GM18520 (cell line): ENCODE measurements at regions not wholly inside any gene's neighbourhood (a gene's known extent, or its start where the extent isn't known, plus 50 kb on each side); places are given as distances from the start of the nearest gene placed in this dataset.
"Not testable (repeated sequence)": the region's sequence is repeated elsewhere in the genome, so short reads cannot be mapped to it uniquely, and the experiment has no call there.

Experiments
- ATAC-seq: cut with Tn5 transposase; IDR thresholded peaks from one replicate; pipeline ENCODE4 v1.9.1; 2021; ENCODE audit not compliant: unreplicated experiment

DNA sequence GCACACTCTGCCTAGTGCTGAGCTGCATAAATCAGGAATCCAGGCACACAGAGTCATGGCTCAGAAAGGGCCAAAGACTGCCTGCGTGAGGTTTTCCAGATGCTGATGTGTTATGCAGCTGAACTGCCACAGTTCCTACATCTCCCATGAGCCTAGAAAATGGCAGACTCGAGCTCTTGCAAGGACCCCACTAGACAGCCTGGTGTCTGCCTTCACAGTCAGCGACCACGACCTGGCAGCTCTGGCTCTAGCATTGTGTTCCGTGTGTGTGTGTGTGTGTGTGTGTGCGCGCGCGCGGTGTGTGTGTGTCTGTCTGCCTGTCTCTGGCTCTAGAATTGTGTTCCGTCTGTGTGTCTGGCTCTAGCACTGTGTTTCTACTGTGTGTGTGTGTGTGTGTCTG lies 203.6 kb upstream of the AGTR2 start:
- ATAC-seq, result no peak

DNA sequence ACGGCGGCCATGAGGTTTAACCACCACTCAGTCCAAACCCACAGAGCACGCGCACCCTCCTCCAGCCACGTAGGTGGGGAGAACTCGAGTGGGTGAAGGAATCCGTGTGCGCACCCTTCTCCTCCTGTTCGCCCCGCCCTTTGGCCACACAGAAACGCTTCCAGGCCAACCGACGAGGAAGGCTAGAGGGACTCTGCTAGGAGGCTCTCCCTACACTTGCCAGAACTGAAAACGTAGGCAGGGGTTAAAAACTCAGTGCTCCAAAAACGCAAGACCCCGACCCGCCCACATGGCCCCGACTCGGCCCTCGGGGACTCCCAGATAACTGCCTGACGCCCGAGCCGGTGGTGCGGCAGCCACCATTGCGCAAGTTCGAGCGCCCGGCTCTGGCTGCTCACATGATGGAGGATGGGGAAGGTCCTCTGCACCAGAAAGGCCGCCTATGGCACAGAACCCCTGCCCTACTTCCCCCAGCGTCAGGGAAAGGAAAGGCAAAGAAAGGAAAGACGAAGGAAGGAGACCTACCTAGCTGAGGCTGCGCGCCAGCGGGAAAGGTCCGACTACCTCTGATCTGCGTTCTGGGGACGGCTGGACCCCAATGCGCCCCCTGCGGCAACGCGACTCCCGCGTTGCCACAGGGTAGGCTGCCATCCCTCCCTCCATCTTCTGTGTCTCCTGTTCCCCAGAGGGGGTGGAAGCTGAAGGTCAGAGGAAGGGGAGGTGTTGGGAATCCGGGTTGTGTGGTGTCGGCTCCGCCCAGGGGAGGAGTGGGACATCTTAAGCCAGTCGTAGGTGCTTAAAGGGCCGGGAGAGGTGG lies 201.9 kb upstream of the AGTR2 start:
- peak; percentile 64 for ATAC-seq

DNA sequence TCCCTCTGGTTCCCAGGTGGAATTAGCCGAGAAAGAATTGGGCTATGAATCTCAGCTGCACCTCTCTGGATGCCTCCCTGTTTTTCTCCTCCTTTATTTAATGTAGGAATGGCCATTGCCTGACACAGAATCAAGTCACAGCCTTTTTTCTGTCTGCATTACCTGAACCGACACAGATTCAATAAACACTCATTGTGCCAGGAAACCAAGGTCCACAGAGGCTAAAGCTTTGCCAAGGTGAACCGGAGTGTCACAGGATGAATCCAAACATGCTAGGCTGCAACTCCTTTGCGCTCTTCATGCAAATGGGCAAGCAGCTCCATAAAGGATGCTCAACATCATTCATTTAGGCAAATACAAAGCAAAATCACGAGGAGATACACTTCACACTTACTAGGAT lies 199.8 kb upstream of the AGTR2 start:
- no peak for ATAC-seq

DNA sequence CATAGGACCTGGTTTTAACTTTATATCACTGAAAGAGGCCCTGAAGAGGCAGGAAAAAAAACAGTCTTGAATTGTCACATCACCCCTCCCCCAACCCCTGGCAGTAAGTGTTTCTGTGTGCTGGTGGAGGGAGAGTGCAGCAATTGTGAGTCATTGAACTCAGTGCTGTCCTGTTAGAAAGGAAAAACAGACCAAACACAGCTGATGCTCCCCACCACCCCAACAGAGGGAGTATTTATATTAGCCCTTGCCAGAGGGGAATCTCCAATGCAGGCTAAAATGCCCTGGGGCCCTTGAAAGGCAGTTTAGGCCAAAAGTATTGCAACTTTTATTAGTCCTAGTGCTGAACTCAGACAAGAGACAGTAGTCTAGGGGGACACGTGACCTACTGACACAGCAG lies 197.8 kb upstream of the AGTR2 start:
- ATAC-seq, result no peak

DNA sequence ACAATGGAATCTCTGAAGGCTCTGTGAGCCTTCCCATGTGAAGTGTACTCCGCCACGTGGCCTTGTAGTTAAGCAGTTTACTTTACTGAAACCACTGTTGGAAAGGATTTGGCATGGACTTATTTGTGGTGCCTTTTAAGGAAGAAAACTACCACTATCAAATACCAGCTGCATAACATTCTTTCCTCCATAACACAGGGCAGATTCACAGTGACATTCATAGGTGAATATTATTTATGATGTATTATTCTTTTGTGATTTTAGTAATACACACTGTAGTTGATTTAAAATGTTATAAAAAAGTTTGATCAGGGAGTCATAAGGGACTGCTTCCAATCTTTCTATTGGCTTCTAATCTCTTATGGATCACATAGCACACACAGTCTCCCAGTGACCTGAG lies 192.5 kb upstream of the AGTR2 start:
- ATAC-seq, result no peak

DNA sequence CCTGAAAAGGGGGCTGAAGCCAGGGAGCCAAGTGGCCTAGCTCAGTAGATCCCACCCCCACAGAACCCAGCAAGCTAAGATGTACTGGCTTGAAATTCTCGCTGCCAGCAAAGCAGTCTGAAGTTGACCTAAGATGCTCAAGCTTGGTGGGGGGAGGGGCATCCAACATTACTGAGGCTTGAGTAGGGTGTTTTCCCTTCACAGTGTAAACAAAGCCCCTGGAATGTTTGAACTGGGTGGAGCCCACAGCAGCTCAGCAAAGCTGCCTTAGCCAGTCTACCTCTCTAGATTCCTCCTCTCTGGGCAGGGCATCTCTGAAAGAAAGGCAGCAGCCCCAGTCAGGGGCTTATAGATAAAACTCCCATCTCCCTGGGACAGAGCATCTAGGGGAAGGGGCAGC lies 187.4 kb upstream of the AGTR2 start:
- not testable (repeated sequence) for ATAC-seq

DNA sequence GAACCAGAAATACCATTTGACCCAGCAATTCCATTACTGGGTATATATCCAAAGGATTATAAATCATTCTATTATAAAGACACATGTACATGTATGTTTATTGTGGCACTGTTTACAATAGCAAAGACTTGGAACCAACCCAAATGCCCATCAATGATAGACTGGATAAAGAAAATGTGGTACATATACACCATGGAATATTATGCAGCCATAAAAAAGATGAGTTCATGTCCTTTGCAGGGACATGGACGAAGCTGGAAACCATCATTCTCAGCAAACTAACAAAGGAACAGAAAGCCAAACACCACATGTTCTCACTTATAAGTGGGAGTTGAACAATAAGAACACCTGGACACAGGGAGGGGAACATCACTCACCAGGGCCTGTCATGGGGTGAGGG lies 183.1 kb upstream of the AGTR2 start:
- not testable (repeated sequence) for ATAC-seq

DNA sequence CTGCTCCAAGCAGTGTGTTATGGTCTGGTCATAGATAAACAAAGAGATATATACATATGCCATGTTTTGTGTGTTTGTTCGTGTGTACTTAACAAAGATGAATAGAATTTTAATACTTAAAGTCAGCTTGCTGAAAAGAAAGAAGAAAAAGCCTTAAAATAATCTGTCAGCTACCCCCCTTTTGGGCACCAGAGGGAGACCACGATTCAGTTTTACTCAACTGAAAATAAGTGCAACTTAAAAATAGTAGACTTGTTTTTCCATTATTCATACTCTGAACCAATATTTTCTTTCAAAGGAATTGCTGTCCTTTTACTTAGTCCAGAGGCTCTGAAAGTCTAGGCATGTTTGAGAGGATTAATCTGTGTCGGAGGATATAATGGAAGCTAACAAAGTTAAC lies 181.7 kb upstream of the AGTR2 start:
- ATAC-seq, result no peak

DNA sequence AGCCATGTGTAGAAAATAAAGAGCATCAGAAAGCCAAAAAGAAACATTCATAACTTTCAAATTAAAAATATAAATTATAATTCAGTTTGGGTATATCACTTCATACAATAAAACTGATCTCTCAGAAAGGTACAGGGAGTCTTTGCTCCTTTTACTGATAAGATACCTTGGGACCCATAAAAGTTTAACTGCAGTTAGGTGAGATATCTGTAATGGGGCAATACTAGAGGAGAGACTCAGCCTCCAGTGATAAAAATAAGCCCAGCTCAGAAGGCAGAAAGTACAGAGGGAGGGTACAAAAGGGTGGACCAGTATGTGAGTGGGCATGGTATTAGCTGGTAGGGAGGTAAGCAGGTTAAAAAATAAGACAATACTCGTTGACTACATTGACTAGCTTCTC lies 180.9 kb upstream of the AGTR2 start:
- ATAC-seq, result no peak

DNA sequence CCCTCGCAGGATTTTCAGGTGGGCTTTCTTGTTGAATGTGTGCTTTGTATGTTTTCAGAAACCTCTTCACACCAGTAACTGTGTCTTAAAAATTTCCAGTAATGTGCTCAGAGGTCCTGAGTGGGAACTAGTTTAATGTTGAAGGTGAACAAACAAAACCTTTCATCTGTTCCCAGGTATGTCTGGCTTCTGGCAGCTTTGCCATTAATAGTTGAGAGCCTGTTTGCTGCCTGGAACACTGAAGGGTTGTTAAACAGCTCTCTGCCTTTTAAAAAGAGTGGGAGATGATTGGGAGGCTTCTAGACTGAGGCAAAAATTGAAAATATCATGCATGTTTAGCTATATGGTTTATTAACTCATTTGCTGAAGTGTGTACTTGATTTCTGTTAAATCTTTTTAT lies 161.2 kb upstream of the AGTR2 start:
- no peak for ATAC-seq

DNA sequence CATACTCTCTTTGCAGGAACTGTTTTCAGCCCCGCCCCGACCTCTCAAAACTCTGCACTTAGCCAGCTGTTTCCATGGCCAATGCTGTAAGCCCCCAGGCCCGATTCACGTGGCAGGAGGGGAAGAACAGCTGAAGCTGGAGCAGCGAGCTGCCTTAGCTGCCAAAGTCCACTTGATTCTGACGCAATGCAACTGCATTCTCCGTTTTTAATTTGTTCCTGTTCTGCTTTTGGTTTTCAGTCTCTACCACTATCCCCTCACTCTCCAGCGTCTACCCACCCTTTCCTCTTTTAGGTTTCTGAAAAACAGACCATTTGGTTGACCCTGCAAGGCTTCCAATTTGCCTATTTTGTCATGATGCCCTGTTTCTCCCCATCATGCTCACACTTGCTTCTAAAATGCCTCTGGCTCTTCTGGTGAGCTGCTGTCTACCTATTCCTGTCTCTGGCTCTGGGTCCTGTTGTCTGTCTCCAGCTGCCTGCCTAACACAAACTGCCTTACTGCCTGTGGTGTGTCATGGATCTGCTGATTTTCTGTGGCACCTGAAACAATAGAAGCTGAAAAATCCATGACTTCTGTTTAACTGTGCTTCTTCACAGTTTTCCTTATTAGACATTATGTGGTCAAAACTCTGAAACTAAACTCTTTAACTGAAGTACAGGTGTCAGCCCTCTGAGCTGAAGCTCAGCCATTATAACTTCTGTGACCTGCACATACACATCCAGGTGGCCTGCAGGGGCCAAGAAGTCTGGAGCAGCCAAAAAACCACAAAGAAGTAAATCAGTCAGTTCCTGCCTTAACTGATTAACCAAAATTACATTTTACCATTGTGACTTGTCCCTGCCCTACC lies 160.5 kb upstream of the AGTR2 start:
- peak; percentile 69 for ATAC-seq

DNA sequence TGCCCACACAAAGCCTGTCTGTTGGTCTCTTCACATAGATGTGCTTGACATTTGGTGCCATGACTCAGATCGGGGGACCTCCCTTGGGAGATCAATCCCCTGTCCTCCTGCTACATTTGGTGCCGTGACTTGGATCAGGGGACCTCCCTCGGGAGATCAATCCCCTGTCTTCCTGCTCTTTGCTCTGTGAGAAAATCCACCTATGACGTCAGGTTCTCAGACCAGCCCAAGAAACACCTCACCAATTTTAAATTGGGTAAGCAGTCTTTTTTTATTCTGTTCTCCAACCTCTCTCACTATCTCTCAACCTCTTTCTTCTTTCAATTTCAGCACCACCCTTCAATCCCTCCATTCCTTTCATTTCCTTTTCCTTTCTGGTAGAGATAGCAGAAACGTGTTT lies 159.6 kb upstream of the AGTR2 start:
- no peak for ATAC-seq

DNA sequence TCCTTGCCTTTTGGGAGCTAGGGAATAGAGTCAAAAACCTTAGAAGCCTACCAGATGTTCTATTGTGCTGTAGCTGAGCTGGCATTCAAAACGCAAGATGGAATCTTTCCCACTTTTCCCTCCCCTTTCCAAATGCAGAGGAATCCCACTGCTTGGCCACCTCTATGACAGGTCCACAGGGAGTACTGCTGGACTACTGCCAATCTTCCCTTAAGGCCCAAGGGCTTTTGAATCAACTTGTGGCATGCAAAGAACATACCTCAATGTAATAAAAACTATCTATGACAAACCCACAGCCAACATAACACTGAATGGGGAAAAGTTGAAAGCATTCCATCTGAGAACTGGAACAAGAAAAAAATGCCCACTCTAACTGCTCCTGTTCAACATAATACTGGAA lies 139.2 kb upstream of the AGTR2 start:
- ATAC-seq, result no peak
